ENCODE measurements at regions not wholly inside any gene's neighbourhood (a gene's known extent, or its start where the extent isn't known, plus 50 kb on each side); places are given as distances from the start of the nearest gene placed in this dataset.
A peak's percentile ranks its signal among the peaks of the same experiment; 100 is the strongest.

GRCh38 chr20:41734506-41734945 lies 116.3 kb upstream of the CHD6 start (continued):
- TF ChIP-seq THAP9 (CRISPR knock-in tag; IDR thresholded peaks at IDR 0.05; ENCODE audit: borderline replicate concordance) (0 out of 2 replicates have a peak, but pooled peaks have one; percentile 38), ZNF891 (CRISPR knock-in tag; IDR thresholded peaks at IDR 0.05) (no peak), BATF2 (CRISPR knock-in tag; IDR thresholded peaks at IDR 0.05) (no peak), RXRA (CRISPR knock-in tag; IDR thresholded peaks at IDR 0.05) (peak; percentile 51), ZZZ3 (CRISPR knock-in tag; IDR thresholded peaks at IDR 0.05; ENCODE audit: borderline replicate concordance) (no peak), ZNF263 (CRISPR knock-in tag; IDR thresholded peaks at IDR 0.05) (peak; percentile 82), MTF1 (CRISPR knock-in tag; IDR thresholded peaks at IDR 0.05) (no peak), ZFP90 (CRISPR knock-in tag; IDR thresholded peaks at IDR 0.05; ENCODE audit: borderline replicate concordance) (no peak), STAG1 (CRISPR knock-in tag; IDR thresholded peaks at IDR 0.05) (peak; percentile 62), MEIS2 (CRISPR knock-in tag; IDR thresholded peaks at IDR 0.05) (peak; percentile 47; the same call in 1 of the 2 replicates), GTF2F1 (IDR thresholded peaks at IDR 0.05; ENCODE audit: low read length) (no peak), ZFX (CRISPR knock-in tag; IDR thresholded peaks at IDR 0.05; ENCODE audit: low read depth) (no peak), ZNF619 (CRISPR knock-in tag; IDR thresholded peaks at IDR 0.05) (0 out of 2 replicates have a peak, but pooled peaks have one; percentile 73), AKNA (CRISPR knock-in tag; IDR thresholded peaks at IDR 0.05; ENCODE audit: borderline replicate concordance) (no peak), TBX3 (IDR thresholded peaks at IDR 0.05; ENCODE audit: borderline replicate concordance) (no peak), ZSCAN29 (CRISPR knock-in tag; conservative IDR thresholded peaks at IDR 0.05) (no peak), CREM (IDR thresholded peaks at IDR 0.05) (no peak), CREM (CRISPR knock-in tag; IDR thresholded peaks at IDR 0.05) (no peak), ZSCAN25 (CRISPR knock-in tag; IDR thresholded peaks at IDR 0.05) (no peak)
- TF ChIP-seq, protein P1, sequence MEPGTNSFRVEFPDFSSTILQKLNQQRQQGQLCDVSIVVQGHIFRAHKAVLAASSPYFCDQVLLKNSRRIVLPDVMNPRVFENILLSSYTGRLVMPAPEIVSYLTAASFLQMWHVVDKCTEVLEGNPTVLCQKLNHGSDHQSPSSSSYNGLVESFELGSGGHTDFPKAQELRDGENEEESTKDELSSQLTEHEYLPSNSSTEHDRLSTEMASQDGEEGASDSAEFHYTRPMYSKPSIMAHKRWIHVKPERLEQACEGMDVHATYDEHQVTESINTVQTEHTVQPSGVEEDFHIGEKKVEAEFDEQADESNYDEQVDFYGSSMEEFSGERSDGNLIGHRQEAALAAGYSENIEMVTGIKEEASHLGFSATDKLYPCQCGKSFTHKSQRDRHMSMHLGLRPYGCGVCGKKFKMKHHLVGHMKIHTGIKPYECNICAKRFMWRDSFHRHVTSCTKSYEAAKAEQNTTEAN (CRISPR knock-in tag; conservative IDR thresholded peaks at IDR 0.05): no peak
- TF ChIP-seq, protein P2, sequence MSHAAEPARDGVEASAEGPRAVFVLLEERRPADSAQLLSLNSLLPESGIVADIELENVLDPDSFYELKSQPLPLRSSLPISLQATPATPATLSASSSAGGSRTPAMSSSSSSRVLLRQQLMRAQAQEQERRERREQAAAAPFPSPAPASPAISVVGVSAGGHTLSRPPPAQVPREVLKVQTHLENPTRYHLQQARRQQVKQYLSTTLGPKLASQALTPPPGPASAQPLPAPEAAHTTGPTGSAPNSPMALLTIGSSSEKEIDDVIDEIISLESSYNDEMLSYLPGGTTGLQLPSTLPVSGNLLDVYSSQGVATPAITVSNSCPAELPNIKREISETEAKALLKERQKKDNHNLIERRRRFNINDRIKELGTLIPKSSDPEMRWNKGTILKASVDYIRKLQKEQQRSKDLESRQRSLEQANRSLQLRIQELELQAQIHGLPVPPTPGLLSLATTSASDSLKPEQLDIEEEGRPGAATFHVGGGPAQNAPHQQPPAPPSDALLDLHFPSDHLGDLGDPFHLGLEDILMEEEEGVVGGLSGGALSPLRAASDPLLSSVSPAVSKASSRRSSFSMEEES (CRISPR knock-in tag; IDR thresholded peaks at IDR 0.05): no peak
